Keratinocyte (primary cell): ENCODE measurements at regions not wholly inside any gene's neighbourhood (a gene's known extent, or its start where the extent isn't known, plus 50 kb on each side); places are given as distances from the start of the nearest gene placed in this dataset.

Experiments
- DNase-seq: peaks from one replicate; pipeline ENCODE4 v3.0.0-alpha.2; 2011; ENCODE audit warnings: low read depth, missing footprints, low spot score
- FAIRE-seq: peaks from 2 replicates; lab custom pipeline; 2011; peaks lifted over from hg19 to GRCh38; lab: Jason Lieb, UNC
- H2AFZ ChIP-seq: 2 replicates; pipeline ENCODE4 v1.6.0; 2012; ENCODE audit warnings: low read length, control low read depth, inconsistent platforms; ENCODE audit not compliant: control insufficient read depth
- H3K27ac ChIP-seq: 2 replicates; pipeline ENCODE4 v1.5.1; 2011; ENCODE audit warnings: low read length; ENCODE audit not compliant: control insufficient read depth, insufficient read depth
- H3K27me3 ChIP-seq: 3 replicates; pipeline ENCODE4 v1.6.0; 2011; ENCODE audit warnings: low read length; ENCODE audit not compliant: control insufficient read depth, insufficient read depth; ENCODE audit errors: extremely low read depth
- H3K36me3 ChIP-seq, 2 experiments: 2 replicates in 1 of 2; 3 replicates in 1 of 2; pipeline ENCODE4 v1.5.1; 2011; ENCODE audit warnings: low read length in 2 of 2, mild to moderate bottlenecking in 1 of 2; ENCODE audit not compliant: control insufficient read depth in 2 of 2, insufficient read depth in 2 of 2; ENCODE audit errors: extremely low read depth in 1 of 2
- H3K4me1 ChIP-seq: 3 replicates; pipeline ENCODE4 v1.5.1; 2011; ENCODE audit warnings: low read length; ENCODE audit not compliant: control insufficient read depth, insufficient read depth; ENCODE audit errors: extremely low read depth
- H3K4me2 ChIP-seq: 3 replicates; pipeline ENCODE4 v1.6.0; 2011; ENCODE audit warnings: low read depth, low read length; ENCODE audit not compliant: control insufficient read depth, insufficient read depth; ENCODE audit errors: extremely low read depth
- H3K4me3 ChIP-seq, 3 experiments: fragments of 200-600 bp in 1 of 3; sonication (generic) in 1 of 3; 2 replicates in 2 of 3; 3 replicates in 1 of 3; pipeline ENCODE4 v1.5.1; 2011 to 2016; ENCODE audit warnings: low read length in 3 of 3, mild to moderate bottlenecking in 3 of 3, control low read depth in 2 of 3, inconsistent platforms in 1 of 3, low read depth in 1 of 3, mixed read lengths in 1 of 3, mixed run types in 1 of 3, moderate library complexity in 1 of 3; ENCODE audit not compliant: control insufficient read depth in 2 of 3, insufficient read depth in 2 of 3; ENCODE audit errors: extremely low read depth in 1 of 3
- H3K79me2 ChIP-seq: 2 replicates; pipeline ENCODE4 v1.6.0; 2012; ENCODE audit warnings: low read length; ENCODE audit not compliant: control insufficient read depth, insufficient read depth
- H3K9ac ChIP-seq: 3 replicates; pipeline ENCODE4 v1.6.0; 2011; ENCODE audit warnings: low read length; ENCODE audit not compliant: control insufficient read depth, insufficient read depth; ENCODE audit errors: extremely low read depth
- H3K9me1 ChIP-seq: 3 replicates; pipeline ENCODE4 v1.6.0; 2011; ENCODE audit warnings: low read length; ENCODE audit not compliant: control insufficient read depth, insufficient read depth; ENCODE audit errors: extremely low read depth
- H3K9me3 ChIP-seq: 2 replicates; pipeline ENCODE4 v1.5.1; 2012; ENCODE audit warnings: low read depth, low read length; ENCODE audit not compliant: control insufficient read depth
- H4K20me1 ChIP-seq: 3 replicates; pipeline ENCODE4 v1.6.0; 2011; ENCODE audit warnings: low read length; ENCODE audit not compliant: control insufficient read depth, insufficient read depth; ENCODE audit errors: extremely low read depth
- CTCF ChIP-seq, 3 experiments: IDR thresholded peaks in 1 of 3; conservative IDR thresholded peaks in 1 of 3; optimal IDR thresholded peaks in 1 of 3; 2 replicates in 2 of 3; 3 replicates in 1 of 3; pipeline versions ENCODE3 to v1.5.1; 2011; ENCODE audit warnings: low read length in 3 of 3, mild to moderate bottlenecking in 3 of 3, moderate library complexity in 2 of 3, control low read depth in 1 of 3, inconsistent platforms in 1 of 3; ENCODE audit not compliant: insufficient read depth in 2 of 3; ENCODE audit errors: extremely low read depth in 1 of 3
- EZH2 ChIP-seq: IDR thresholded peaks from one replicate; pipeline ENCODE4 v1.6.1; 2012; ENCODE audit warnings: inconsistent platforms, mild to moderate bottlenecking, low read length, moderate library complexity
- dilution Hi-C: fragments of 300-500 bp; cut with MboI; formaldehyde crosslinking; loops from one replicate; pipeline ENCODE4 v1.7.0; 2020; ENCODE audit warnings: low sequenced_read_pairs; ENCODE audit not compliant: extremely low pct_ligation_motif_present

- Histone ChIP-seq H3K27ac (no peak overlapping the region), H3K4me2 (no peak overlapping the region)
- DNase-seq = no peak
Observed at GRCh38 chr16:51464996-51465395, 313.9 kb upstream of the SALL1 start.

DNA sequence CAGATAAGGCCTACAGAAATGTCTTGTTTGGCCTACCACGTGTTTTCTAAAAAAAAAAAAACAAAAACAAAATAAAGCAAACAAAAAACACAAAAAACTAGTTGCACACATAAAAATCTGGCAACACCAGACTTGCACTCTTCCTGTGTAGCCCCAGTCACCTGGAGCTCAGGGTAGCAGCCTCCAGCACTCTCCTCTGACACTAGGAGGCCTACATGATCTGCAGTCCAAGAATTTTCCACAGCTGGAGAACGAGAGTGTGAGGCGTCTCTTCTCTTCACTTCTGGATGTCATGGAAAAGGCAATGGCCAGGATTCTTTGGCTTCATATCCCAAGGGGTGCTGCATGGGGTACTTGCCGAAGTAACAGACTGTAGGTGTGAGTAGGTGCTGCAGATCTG, 310.2 kb upstream of the SALL1 start:
- no peaks in the 10 kb centered on the region for H3K27me3 ChIP-seq
- no peak overlapping the region for H3K27ac ChIP-seq
- H3K9me1 ChIP-seq = no peaks in the 10 kb centered on the region
- DNase-seq = no peak
- H3K9me3 ChIP-seq = no peaks in the 10 kb centered on the region
- no peak overlapping the region for H3K9ac ChIP-seq
- H3K4me2 ChIP-seq = no peak overlapping the region
- no peak overlapping the region for H3K4me3 ChIP-seq
- no peaks in the 10 kb centered on the region for H4K20me1 ChIP-seq
- H2AFZ ChIP-seq = no peak overlapping the region
- H3K4me1 ChIP-seq = no peaks in the 10 kb centered on the region
- FAIRE-seq = no peak
- dilution Hi-C loops = no loop called here
- TF ChIP-seq CTCF (optimal IDR thresholded peaks at IDR 0.05 in 1 of 3, IDR thresholded peaks at IDR 0.05 in 1 of 3, conservative IDR thresholded peaks at IDR 0.05 in 1 of 3; ENCODE audit: extremely low read depth in 1 of 3, insufficient read depth in 2 of 3, low read length in 3 of 3) = no peak
- TF ChIP-seq EZH2 = no peak
- no peaks in the 10 kb centered on the region for H3K79me2 ChIP-seq
- no peaks in the 10 kb centered on the region for H3K36me3 ChIP-seq

More at GRCh38 chr16:51464996-51465395, 313.9 kb upstream of the SALL1 start:
- Histone ChIP-seq H2AFZ (no peak overlapping the region), H3K9me3 (no peaks in the 10 kb centered on the region), H3K79me2 (no peaks in the 10 kb centered on the region), H3K27me3 (no peaks in the 10 kb centered on the region), H3K9me1 (no peaks in the 10 kb centered on the region), H3K36me3 (no peaks in the 10 kb centered on the region), H3K4me3 (no peak overlapping the region), H4K20me1 (no peaks in the 10 kb centered on the region), H3K4me1 (no peaks in the 10 kb centered on the region), H3K9ac (no peak overlapping the region)
- no peak for TF ChIP-seq EZH2
- TF ChIP-seq CTCF (optimal IDR thresholded peaks at IDR 0.05 in 1 of 3, IDR thresholded peaks at IDR 0.05 in 1 of 3, conservative IDR thresholded peaks at IDR 0.05 in 1 of 3; ENCODE audit: extremely low read depth in 1 of 3, insufficient read depth in 2 of 3, low read length in 3 of 3) = no peak
- FAIRE-seq = no peak
- dilution Hi-C loops = no loop called here
